Stimulated activated CD8-positive, alpha-beta memory T cell treated with anti-CD3 and anti-CD28 coated beads, Interleukin-4, amount 100 ng/mL, for 48 hours (primary cell): ENCODE measurements at regions not wholly inside any gene's neighbourhood (a gene's known extent, or its start where the extent isn't known, plus 50 kb on each side); places are given as distances from the start of the nearest gene placed in this dataset.
"Not testable (repeated sequence)": the region's sequence is repeated elsewhere in the genome, so short reads cannot be mapped to it uniquely, and the experiment has no call there.

Source experiments
- DNase-seq: peaks from one replicate; pipeline ENCODE4 v3.0.0-alpha.2; 2020

DNA sequence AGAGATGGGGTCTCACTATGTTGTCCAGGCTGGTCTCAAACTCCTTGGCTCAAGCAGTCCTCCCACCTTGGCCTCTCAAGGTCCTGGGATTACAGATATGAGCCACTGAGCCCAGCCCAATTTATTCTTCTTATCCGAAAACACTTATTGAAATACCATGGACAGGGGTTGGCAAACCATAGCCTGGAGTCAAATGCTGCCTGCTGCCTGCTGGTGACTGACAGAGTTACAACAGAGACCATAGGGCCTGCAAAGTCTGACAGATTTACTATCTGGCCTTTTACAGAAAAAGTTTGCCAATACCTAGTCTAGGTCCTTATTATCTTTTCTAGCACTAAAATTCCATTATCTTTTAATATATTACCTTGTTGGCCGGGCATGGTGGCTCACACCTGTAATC, 87.1 kb upstream of the ZNF281 start:
- no peak for DNase-seq

DNA sequence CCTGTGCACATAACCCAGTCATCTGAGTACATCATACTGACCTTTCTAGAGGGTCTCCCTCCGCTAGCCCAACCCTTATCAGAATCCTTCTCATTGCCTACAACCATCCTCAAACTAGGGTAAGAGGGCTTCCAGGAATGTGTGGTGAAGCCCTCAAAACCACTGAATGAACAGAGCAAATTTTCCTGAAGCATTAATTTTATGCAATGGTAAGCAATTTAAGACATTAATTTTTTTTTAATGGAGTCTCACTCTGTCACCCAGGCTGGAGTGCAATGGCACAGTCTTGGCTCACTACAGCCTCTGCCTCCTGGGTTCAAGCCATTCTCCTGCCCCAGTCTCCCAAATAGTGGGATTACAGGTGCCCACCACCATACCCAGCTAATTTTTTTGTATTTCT, 86.1 kb upstream of the ZNF281 start:
- no peak for DNase-seq

DNA sequence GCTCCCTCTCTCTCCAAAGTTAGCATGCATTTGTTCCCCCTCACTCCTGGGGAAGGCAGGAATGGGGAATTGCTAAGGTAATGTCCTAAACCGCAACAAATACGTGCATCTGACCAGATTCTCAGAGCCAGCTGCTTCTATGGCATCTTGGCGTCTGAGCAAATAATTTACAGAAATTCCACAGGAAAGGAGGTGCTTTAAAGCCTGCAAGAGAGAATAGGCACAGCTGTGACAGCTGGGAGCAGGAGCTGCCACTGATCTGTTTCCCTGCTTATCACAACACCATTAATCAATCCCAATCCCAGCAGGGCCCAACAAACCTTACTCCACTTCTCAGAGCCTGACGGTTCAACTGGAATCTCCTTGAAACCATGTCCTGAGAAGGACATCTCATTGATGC, 83.5 kb upstream of the ZNF281 start:
- DNase-seq: no peak

DNA sequence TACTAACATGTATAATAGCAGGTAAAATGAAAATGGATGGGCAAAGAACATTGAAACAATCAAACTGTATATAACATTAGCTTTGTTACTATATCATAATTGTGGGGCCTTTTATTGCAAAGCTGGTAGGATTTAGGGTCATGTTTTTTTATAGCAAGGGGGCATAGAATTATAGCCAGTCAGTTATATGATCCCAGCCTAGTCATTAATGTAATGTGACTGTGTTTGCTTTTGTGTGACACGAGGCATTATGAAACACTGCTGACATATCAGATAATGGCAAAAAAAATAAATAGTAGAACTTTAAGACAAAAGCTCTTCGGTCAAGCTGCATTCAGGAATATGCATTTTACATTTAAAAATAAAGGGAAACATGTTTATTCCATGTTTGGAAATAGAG, 81.3 kb upstream of the ZNF281 start:
- no peak for DNase-seq

DNA sequence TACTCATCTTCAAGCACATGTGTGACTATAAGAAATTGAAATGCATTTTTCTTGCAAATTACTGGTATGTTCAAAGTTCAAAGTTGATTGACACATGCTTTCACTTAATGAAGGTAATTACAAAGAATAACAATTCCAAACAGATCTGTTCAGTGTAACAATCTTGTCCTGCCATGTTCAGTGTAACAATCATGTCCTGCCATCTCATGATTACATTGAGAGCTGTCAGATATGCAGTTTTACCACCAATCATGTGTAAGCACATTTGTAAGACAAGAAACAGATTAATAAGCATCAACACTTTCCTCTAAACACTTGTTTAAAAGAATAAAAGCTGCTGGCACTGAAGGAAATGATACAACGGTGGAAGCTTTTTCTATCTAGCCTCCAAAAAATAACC, 80.3 kb upstream of the ZNF281 start:
- no peak for DNase-seq

DNA sequence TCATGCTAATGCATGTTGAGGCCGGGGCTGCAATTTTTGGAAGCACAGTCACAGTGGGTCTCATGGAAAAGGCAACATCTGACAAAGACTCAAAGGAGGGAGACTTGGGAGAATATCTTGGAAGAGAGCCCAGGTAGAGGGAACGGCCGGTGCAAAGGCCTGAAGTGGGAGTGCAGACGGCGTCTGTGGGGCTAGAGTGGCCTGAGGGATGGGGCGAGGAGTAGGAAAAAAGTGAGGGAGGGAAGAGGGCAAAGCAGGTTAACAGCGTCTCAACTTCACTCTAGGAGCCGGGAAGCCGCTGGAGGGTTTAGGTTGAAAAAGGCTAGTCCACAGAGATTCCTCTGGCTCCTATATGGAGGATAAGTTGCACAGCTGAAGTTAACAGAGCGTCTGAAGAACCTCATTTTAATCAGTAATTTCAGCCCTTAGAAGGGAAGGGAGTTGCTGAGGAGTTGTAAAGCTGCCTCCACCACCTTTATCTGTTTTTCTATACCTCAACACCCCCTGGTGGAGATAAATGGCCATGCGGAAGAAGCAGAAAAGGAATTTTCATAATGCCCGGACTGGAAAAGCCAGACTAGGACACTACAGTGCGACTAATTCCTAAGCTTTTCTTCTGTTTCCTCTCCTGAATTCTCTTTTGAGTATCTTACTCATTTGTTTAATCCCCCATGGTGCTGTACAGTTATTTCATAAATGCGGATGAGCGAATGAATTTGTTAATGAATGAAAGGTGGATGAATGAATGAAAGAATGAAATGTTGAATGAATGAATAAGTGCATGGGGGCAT, 78.7 kb upstream of the ZNF281 start:
- peak; percentile 45 for DNase-seq

DNA sequence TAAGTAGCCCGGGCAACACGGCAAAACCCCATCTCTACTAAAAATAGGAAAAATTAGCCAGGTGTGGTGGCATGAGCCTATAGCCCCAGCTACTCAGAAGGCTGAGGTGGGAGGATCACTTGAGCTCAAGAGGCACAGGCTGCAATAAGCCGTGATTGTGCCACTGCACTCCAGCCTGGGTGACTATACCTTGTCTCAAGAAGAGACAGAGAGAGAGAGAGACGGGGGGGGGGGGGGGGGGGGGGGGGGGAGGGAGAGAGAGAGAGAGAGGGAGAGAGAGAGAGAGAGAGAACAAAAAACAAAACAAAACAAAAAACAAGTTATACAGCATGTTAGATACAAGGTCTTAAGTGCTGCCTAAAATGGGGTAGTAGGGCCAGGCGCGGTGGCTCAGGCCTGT, 77.8 kb upstream of the ZNF281 start:
- no peak for DNase-seq

DNA sequence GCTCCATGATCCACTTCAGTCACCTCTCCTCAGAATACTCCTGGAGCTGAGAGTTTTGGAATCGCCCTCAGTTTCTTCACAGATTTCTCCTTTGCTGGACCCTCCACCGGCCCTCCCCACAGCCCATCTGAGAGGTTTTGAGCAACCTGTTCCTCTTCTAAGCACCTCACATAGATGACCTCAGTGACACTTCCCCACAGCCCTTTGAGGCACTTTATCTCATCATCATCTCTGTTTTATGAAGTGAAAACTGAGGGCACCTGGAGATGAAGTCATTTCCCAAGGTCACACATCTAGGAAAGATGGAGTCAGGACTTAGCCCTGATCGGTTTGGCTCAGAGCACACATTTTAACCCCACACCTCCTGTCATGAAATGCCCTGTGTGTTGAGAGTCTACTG, 76.8 kb upstream of the ZNF281 start:
- no peak for DNase-seq

DNA sequence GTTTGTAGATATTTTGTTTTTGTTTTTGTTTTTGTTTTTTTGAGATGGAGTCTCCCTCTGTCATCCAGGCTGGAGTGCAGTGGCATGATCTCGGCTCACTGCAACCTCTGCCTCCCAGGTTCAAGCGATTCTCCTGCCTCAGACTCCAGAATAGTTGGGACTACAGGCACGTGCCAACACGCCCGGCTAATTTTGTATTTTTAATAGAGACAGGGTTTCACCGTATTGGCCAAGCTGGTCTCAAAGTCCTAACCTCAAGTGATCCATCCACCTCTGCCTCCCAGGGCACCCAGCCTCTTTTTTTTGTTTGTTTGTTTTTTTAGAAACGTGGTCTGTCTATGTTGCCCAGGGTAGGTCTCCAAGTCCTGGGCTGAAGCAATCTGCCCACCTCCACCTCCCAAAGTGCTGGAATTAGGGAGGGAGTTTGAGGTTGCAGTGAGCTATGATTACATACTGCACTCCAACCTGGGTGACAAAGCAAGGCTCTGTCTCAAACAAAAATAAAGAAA, 74.7 kb upstream of the ZNF281 start:
- not testable (repeated sequence) for DNase-seq

DNA sequence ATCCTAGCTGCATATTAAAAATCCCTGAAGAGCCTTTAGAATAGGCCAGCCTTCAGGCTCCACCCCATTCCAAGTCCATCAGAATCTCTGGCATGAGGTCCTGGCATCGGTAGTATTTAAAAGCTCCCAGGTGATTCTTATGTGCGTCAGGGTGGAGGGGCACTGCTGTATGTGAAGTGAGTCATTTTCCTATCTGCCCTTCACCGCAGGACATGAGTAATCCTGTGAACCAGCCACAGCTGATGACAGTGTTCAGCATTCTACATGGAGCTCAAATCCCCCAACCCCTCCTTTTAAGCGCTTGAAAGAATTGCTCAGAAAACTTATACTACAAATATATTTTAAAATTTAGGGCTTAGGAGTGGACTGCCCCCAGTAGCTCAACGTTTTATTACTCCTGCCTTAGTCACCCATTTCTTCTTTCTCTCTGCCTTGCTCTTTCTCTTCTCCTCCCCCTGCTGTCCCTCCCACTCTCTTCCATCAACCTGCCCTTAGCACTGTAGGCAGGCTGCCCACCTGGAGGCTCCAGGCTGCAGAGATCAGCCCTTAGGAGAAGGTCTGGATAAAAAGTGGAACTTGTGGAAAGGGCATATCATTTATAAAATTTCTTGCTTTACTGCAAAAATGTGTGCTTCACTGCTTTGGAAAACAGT, 73.8 kb upstream of the ZNF281 start:
- peak; percentile 72 for DNase-seq

DNA sequence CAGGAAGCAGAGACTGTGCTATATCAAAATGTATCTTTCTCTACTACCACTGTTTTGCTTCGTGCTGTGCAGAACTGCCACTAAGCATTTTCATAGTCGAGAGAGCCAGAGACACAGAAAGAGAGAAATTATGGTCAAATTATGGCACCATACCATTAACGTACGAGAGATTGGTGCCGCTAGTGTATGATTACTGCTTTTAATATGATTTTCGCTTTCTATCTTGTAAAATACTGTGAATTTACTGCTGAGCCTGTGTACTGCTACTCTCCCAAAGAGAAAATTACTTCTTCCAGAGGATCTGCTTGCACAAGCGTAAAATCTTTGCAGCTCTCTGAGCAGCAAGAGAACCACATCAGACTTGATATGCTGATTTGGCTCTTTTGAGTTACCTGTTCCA, 71.1 kb upstream of the ZNF281 start:
- DNase-seq: no peak

DNA sequence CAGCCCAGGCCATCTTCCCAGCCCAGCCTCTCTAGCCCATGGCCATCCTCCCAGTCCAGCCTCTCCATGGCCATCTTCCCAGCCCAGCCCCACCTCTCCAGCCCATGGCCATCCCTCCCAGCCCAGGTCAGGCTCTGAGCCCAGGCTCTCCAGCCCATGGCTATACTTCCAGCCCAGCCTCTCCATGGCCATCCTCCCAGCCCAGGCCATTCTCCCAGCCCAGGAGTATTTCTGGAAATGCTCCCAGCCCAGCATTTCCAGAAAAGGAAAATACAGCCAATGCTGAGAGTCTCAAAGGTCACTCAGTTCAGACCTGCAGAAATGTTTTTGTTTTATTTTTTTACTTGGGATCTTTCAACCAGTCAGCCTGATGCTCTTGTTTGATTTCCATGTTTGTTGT, 70.0 kb upstream of the ZNF281 start:
- DNase-seq: no peak

DNA sequence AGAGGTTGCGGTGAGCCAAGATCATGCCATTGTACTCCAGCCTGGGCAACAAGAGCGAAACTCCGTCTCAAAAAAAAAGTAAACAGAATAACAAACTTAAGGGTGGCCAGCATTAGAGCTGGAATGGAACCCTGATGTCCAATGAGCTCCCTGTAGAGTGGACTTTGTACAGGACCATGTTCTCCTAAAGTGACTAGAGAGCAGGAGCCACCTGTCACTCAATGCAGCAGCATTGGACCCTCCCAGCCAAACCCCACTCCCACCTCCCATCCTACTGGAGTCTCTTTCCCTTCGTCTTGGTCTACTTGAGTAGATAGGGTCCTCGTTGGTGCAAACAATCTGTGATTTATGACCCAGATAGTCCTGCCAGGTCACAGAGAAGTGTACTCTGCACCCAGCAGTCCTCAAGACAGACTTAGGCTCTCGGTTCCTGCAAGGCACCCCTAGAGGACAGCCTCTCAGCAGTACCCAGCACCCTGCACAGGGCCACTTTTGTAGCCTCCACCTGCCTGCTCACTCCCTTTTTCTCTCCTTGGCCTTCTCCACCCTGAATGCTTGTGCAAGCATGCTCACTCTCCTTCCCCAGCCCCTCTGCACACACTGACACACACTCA, 69.2 kb upstream of the ZNF281 start:
- DNase-seq: no peak

DNA sequence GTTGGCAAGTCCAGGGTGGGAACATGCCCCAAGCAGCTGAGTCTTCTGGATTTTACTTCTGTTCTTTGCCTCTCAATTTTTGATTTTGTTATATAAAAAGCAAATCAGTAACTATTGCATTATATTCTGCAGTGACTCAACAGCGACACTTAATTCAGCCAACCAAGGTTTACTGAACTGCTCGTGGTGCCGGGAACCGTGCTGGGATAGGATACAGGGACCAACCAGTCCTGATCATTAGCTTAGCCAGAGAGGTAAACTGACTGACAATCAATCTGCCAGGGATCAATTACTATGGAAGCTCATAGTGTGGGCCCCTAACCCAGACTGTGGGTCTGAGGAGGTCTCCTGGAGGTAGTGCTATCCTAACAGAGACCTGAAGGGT, 68.4 kb upstream of the ZNF281 start:
- DNase-seq: no peak

DNA sequence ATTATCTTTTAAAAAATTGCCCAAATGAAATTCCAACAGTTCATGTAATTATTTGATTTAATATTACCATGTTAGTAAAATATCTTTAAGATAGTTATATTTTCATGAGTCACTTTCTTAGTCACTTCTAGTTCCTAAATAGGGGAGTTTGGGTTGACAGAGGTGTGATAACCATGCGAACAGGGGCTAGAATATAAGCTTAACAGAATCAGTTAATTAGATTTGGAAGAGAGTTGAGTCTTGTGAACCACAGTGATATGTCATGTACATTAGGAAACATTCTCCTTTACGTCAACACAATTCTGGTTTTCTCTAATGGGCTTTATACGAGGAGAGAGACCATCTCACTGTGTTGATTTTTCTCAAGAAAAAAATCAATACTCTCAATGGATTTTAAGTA, 64.8 kb upstream of the ZNF281 start:
- no peak for DNase-seq

DNA sequence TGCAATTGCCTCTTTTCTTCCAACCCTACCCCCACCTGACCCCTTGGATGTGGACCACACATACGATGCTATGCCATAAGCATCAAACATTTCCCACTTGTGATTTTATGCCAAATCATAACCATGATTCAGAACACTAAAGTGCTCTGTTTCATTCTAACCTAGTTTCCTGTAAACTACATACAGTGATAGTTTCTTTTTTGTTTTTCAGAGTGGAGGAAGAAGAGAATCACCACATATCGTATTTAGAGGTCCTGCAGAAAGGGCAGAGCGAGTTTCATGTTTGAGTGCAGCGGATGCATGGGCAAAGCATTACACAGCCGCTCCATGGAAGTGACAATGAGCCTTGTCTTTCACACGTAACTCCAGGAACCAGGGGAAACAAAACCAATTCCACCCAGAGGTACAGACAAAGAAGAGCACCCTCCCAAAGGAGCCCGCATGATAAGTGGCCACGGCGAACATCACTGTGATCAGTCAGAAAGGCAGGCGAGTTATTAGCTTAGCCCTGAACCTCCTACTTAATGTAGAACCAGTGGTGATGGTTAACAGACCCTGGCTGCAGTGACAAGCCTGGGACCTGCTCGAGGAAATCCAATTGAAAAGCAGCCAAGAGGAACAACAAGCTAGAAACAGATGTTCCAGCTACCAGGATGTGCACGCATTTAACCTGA, 64.0 kb upstream of the ZNF281 start:
- DNase-seq: peak; percentile 32

DNA sequence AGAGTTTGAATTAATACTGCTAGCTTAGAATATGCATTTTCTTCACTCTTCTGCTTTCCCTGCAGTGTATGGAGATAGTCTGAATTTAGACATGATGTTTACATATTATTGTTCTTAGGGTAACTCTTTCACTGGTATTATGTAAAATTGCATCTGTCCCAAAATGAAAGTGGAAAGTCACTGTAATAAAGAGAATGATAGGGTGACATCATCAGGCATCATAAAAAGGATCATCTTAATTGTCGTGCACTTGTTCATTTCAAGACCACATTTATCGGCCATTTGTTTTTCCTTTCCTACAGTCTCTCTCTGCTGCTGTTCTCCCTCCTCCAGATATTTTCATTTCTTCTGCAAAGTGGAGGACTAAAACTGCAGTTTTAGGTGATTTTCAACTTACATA, 61.9 kb upstream of the ZNF281 start:
- no peak for DNase-seq

DNA sequence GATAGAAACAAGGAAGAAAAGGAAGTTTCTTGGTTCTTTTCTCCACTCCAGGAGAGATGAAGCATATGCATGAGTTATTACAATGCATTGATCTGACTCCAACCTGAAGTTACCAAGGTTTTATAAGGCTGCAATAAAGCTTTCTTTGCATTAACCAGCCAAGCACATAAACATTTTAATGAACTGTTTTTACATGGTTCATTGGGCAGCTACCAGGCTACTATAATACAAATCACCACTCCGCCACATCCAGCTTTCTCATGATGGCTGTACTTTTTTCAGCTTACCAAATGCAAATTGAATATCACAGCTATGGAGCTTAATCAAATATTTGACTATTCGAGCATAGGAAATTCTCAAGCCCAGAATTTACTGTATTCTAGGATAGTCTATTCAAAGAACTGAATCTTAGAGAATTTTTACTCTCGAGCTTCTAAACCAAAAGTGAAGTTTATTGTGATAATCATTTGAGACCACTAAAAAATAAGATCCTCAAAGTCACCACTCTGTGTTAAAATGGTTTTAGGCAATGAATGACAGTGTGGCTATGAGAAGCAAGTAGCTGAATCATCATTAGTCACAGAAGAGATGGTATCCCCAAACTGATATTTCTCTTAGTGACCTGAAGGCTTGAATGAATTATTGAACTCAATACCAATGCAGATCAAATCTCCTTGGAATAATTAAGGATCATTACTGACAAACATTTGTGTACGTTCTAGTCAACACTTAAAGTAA, 58.6 kb upstream of the ZNF281 start:
- DNase-seq: no peak

DNA sequence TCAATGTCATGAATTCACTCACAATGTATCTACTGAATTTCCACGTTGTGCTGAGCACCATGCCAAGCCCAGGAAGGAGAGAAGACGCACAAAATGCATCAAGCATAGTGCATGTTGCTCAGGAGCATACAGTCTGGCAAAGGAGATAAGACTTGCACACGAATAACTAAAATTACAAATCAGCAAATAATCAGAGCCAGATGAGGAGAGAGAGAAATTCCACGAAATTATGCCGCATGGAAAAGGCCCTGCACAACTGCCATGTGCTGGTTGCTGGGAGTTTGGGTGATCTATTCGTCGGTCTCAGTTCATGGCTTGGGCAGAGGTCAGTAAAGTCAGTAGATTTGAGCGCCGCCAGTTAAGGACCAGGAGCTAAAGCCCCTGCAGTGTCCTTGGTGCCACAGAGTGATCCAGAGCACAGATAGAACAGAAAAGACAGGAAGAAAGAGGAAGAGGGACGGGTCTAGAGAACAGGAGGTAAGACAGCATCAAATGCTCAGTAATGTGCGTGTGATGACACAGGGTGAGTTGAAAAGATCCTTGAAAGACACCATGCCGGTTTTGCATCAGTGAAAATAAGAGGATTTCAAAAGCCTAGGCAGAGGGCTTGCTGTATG, 55.1 kb upstream of the ZNF281 start:
- no peak for DNase-seq
